SU-DHL-6 (cell line): ENCODE measurements at regions not wholly inside any gene's neighbourhood (a gene's known extent, or its start where the extent isn't known, plus 50 kb on each side); places are given as distances from the start of the nearest gene placed in this dataset.

Experiments
- H2AFZ ChIP-seq: fragments of 200-600 bp; sonication (generic); 2 replicates; pipeline ENCODE4 v1.6.1; 2014; ENCODE audit warnings: low read depth, mild to moderate bottlenecking, moderate library complexity, mixed read lengths, antibody characterized with exemption, low read length; ENCODE audit not compliant: severe bottlenecking
- H3F3A ChIP-seq: fragments of 200-600 bp; shearing (Covaris generic); 2 replicates; pipeline ENCODE4 v1.6.0; 2016; ENCODE audit warnings: antibody characterized with exemption, mild to moderate bottlenecking; ENCODE audit not compliant: insufficient read depth
- H3K27ac ChIP-seq: fragments of 200-600 bp; sonication (generic); 2 replicates; pipeline ENCODE4 v1.5.1; 2016; ENCODE audit warnings: low read depth, mild to moderate bottlenecking, low read length, moderate library complexity, mixed read lengths
- H3K27me3 ChIP-seq: fragments of 200-600 bp; sonication (generic), shearing (Covaris generic); 2 replicates; pipeline ENCODE4 v1.6.0; 2014; ENCODE audit warnings: mild to moderate bottlenecking, low read length
- H3K36me3 ChIP-seq: fragments of 200-600 bp; sonication (generic); 2 replicates; pipeline ENCODE4 v1.6.1; 2014; ENCODE audit warnings: mild to moderate bottlenecking, low read length, mixed read lengths
- H3K4me2 ChIP-seq: fragments of 300-600, 200-600 bp; shearing (Covaris generic), sonication (generic); 2 replicates; pipeline ENCODE4 v1.6.0; 2014; ENCODE audit warnings: low read length, low read depth, mild to moderate bottlenecking; ENCODE audit not compliant: poor library complexity, severe bottlenecking
- H3K4me3 ChIP-seq: fragments of 200-600 bp; sonication (generic); 2 replicates; pipeline ENCODE4 v1.5.1; 2014; ENCODE audit warnings: antibody characterized with exemption, low read length, mild to moderate bottlenecking, mixed read lengths; ENCODE audit not compliant: insufficient read depth, poor library complexity, severe bottlenecking
- H3K79me2 ChIP-seq: fragments of 200-600 bp; sonication (generic); 2 replicates; pipeline ENCODE4 v1.6.1; 2014; ENCODE audit warnings: mild to moderate bottlenecking, low read length, moderate library complexity; ENCODE audit not compliant: insufficient read depth
- H3K9ac ChIP-seq: fragments of 200-600 bp; sonication (generic); 2 replicates; pipeline ENCODE4 v1.7.0; 2014; ENCODE audit warnings: mild to moderate bottlenecking, low read length
- H3K9me2 ChIP-seq: fragments of 200-600 bp; sonication (generic); replicated peaks from 2 replicates; pipeline ENCODE4 v1.6.1; 2014; ENCODE audit warnings: low read length; ENCODE audit not compliant: insufficient read depth
- H3K9me3 ChIP-seq: fragments of 200-600 bp; sonication (generic); 2 replicates; pipeline ENCODE4 v1.6.1; 2014; ENCODE audit warnings: low read length, mixed read lengths; ENCODE audit not compliant: insufficient read depth
- H4K20me1 ChIP-seq: fragments of 200-600 bp; sonication (generic); 2 replicates; pipeline ENCODE4 v1.6.1; 2014; ENCODE audit warnings: low read depth, mild to moderate bottlenecking, antibody characterized with exemption, low read length, moderate library complexity, mixed read lengths
- CTCF ChIP-seq: fragments of 200-600 bp; sonication (generic); IDR thresholded peaks from one replicate; pipeline ENCODE4 v1.5.1; 2017; ENCODE audit warnings: antibody characterized with exemption, mild to moderate bottlenecking, low read length, moderate library complexity; ENCODE audit not compliant: insufficient read depth, poor library complexity, severe bottlenecking
- EZH2phosphoT487 ChIP-seq: fragments of 200-600 bp; sonication (generic), shearing (Covaris generic); conservative IDR thresholded peaks from 2 replicates; pipeline ENCODE4 v1.6.1; 2018; ENCODE audit warnings: mild to moderate bottlenecking, antibody characterized with exemption, low read length, moderate library complexity, mixed read lengths

GRCh38 chr2:236704887-236705286 is 135.3 kb downstream of the ACKR3 start:
- Histone ChIP-seq H3K27ac (no peak overlapping the region), H3K4me3 (no peak overlapping the region), H3K4me2 (no peak overlapping the region), H3K79me2 (no peaks in the 10 kb centered on the region), H3K27me3 (no peaks in the 10 kb centered on the region), H3K9me3 (no peaks in the 10 kb centered on the region), H3K36me3 (no peaks in the 10 kb centered on the region), H3F3A (no peaks in the 10 kb centered on the region), H3K9me2 (no peaks in the 10 kb centered on the region), H3K9ac (no peak overlapping the region), H4K20me1 (no peaks in the 10 kb centered on the region), H2AFZ (no peak overlapping the region)
- TF ChIP-seq CTCF (no peak), EZH2phosphoT487 (no peak)

- H3K36me3 ChIP-seq, result no peaks in the 10 kb centered on the region
- no peaks in the 10 kb centered on the region for H3K9me3 ChIP-seq
- H4K20me1 ChIP-seq, result no peaks in the 10 kb centered on the region
- H3K9ac ChIP-seq, result no peak overlapping the region
- no peaks in the 10 kb centered on the region for H3K79me2 ChIP-seq
- no peak overlapping the region for H3K4me2 ChIP-seq
- H3K27ac ChIP-seq, result no peak overlapping the region
- H3K27me3 ChIP-seq, result no peaks in the 10 kb centered on the region
- no peaks in the 10 kb centered on the region for H3K9me2 ChIP-seq
- no peaks in the 10 kb centered on the region for H3F3A ChIP-seq
- no peak overlapping the region for H3K4me3 ChIP-seq
- no peak overlapping the region for H2AFZ ChIP-seq
- TF ChIP-seq EZH2phosphoT487 (no peak), CTCF (no peak)
These were observed 135.9 kb downstream of the ACKR3 start for GRCh38 chr2:236705295-236706105.

GRCh38 chr2:236706288-236706687 is 136.7 kb downstream of the ACKR3 start:
- no peaks in the 10 kb centered on the region for H3K79me2 ChIP-seq
- no peaks in the 10 kb centered on the region for H3F3A ChIP-seq
- H2AFZ ChIP-seq, result no peak overlapping the region
- H3K27ac ChIP-seq, result no peak overlapping the region
- TF ChIP-seq EZH2phosphoT487, result no peak
- TF ChIP-seq CTCF, result no peak
- no peaks in the 10 kb centered on the region for H4K20me1 ChIP-seq
- H3K27me3 ChIP-seq, result no peaks in the 10 kb centered on the region
- no peak overlapping the region for H3K4me2 ChIP-seq
- no peak overlapping the region for H3K4me3 ChIP-seq
- H3K36me3 ChIP-seq, result no peaks in the 10 kb centered on the region
- H3K9ac ChIP-seq, result no peak overlapping the region
- no peaks in the 10 kb centered on the region for H3K9me3 ChIP-seq
- H3K9me2 ChIP-seq, result no peaks in the 10 kb centered on the region
